ENCODE measurements at regions not wholly inside any gene's neighbourhood (a gene's known extent, or its start where the extent isn't known, plus 50 kb on each side); places are given as distances from the start of the nearest gene placed in this dataset.

GRCh38 chr12:127301876-127302275 lies 965.1 kb upstream of the TMEM132C start:
- Mint-ChIP-seq H3K27me3 (ENCODE audit: low read depth) (peaks cover 13% of the 10 kb centered on the region), H3K9me3 (peaks cover 15% of the 10 kb centered on the region), H3K4me1 (no peaks in the 10 kb centered on the region), H3K36me3 (no peaks in the 10 kb centered on the region), H3K27ac (no peak overlapping the region), H3K4me3 (no peak overlapping the region)
- TF ChIP-seq CTCF (IDR thresholded peaks at IDR 0.05; ENCODE audit: unreplicated experiment): no peak
- no peak for DNase-seq (ENCODE audit: low spot score in 2 of 2, unreplicated experiment in 2 of 2)

DNA sequence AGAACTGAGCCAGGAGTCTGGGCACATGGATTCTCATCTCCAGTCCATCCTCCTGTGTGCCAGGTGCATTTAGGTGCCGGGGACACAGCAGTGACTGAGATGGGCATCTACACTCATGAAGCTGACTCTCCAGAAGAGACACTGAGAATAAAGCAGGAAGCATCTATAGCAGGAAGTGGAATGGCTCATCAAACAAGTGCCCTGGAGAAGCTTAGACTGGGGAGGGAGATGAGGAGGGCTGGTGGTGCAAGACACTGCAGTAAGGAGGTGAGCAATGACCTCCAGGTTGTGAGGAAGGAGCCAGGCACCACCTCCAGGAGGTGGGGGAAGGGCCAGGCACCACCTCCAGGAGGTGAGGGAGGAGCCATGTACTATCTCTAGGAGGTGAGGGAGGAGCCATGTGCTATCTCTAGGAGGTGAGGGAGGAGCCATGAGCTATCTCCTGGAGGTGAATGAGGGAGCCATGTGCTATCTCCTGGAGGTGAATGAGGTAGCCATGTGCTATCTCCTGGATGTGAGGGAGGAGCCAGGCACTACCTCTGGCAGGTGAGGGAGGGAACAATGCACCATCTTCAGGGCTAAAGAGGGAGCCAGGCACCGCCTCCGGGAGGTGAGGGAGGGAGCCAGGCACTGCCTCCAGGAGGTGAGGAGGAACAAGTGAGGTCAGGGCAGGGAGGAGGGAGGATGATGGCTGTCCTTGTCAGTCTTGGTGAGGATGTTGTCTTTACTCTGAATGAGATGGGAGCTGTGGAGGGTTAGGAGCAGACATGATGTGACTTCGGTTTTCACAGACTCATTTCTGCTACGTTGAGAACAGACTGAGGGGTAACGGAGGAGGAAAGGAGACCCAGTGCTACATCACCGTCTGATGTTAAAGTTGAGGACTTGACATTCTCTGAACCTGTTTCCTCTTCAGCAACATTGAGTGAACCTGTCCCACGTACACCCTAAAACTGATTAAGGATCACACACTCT lies 961.9 kb upstream of the TMEM132C start:
- Mint-ChIP-seq H3K4me3 (no peak overlapping the region), H3K27me3 (ENCODE audit: low read depth) (peaks cover 13% of the 10 kb centered on the region), H3K9me3 (peaks cover 11% of the 10 kb centered on the region), H3K27ac (no peak overlapping the region), H3K36me3 (no peaks in the 10 kb centered on the region), H3K4me1 (no peaks in the 10 kb centered on the region)
- TF ChIP-seq CTCF (IDR thresholded peaks at IDR 0.05; ENCODE audit: unreplicated experiment): no peak
- no peak for DNase-seq (ENCODE audit: low spot score in 2 of 2, unreplicated experiment in 2 of 2)

- Mint-ChIP-seq H3K4me3 (no peak overlapping the region), H3K9me3 (peaks cover 7% of the 10 kb centered on the region), H3K27ac (no peak overlapping the region), H3K27me3 (ENCODE audit: low read depth) (peaks cover 8% of the 10 kb centered on the region), H3K4me1 (no peaks in the 10 kb centered on the region), H3K36me3 (no peaks in the 10 kb centered on the region)
- no peak for TF ChIP-seq CTCF (IDR thresholded peaks at IDR 0.05; ENCODE audit: unreplicated experiment)
- no peak for DNase-seq (ENCODE audit: low spot score in 2 of 2, unreplicated experiment in 2 of 2)
Observed at GRCh38 chr12:127306604-127307215, 960.3 kb upstream of the TMEM132C start.

DNA sequence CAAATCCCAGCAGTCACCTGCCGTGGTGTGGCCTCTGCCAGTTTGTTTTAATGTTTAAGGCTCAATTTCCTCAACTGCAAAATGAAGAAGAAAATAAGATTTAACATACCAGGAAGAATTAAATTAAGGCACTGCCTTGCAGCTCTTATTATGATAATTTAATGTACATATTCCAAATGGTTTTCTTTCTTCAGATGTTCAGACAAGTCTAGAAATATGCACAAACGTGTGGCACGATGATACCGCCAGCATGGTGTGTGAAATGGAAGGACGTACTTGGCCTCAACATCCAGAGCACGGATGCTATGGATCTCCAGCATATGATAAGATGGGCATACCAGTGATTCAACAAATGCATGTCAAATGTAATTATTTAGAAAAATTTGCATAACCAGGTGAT lies 959.4 kb upstream of the TMEM132C start:
- DNase-seq (ENCODE audit: low spot score in 2 of 2, unreplicated experiment in 2 of 2): no peak
- H3K4me3 Mint-ChIP-seq: no peak overlapping the region
- no peak for TF ChIP-seq CTCF (IDR thresholded peaks at IDR 0.05; ENCODE audit: unreplicated experiment)
- no peaks in the 10 kb centered on the region for H3K36me3 Mint-ChIP-seq
- no peaks in the 10 kb centered on the region for H3K4me1 Mint-ChIP-seq
- H3K27ac Mint-ChIP-seq: no peak overlapping the region
- H3K9me3 Mint-ChIP-seq: peaks cover 7% of the 10 kb centered on the region
- peaks cover 6% of the 10 kb centered on the region for H3K27me3 Mint-ChIP-seq (ENCODE audit: low read depth)

DNA sequence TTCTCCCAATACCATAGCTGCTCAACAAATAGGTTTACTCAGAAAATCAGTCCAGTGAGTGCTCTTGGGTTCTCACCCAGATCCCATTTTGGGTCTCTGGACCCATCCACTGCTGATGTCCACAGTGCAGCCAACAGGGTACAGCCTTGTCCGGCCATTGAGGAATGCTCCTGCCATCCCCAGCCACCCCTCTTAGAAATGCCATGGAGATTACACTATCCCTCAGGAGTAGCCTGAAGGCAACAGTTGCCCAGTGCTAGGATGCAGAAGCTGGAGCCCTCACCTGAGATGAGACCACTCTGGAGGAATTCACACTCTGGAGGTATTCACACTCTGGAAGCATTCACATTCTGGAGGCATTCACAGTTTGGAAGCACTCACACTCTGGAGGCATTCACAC lies 958.8 kb upstream of the TMEM132C start:
- no peak overlapping the region for H3K4me3 Mint-ChIP-seq
- H3K4me1 Mint-ChIP-seq: no peaks in the 10 kb centered on the region
- H3K9me3 Mint-ChIP-seq: peaks cover 7% of the 10 kb centered on the region
- H3K27me3 Mint-ChIP-seq (ENCODE audit: low read depth): peaks cover 3% of the 10 kb centered on the region
- no peaks in the 10 kb centered on the region for H3K36me3 Mint-ChIP-seq
- no peak for DNase-seq (ENCODE audit: low spot score in 2 of 2, unreplicated experiment in 2 of 2)
- no peak for TF ChIP-seq CTCF (IDR thresholded peaks at IDR 0.05; ENCODE audit: unreplicated experiment)
- no peak overlapping the region for H3K27ac Mint-ChIP-seq

Measured in mesothelial cell of epicardium (in vitro differentiated cells).